ENCODE measurements at regions not wholly inside any gene's neighbourhood (a gene's known extent, or its start where the extent isn't known, plus 50 kb on each side); places are given as distances from the start of the nearest gene placed in this dataset.

DNA sequence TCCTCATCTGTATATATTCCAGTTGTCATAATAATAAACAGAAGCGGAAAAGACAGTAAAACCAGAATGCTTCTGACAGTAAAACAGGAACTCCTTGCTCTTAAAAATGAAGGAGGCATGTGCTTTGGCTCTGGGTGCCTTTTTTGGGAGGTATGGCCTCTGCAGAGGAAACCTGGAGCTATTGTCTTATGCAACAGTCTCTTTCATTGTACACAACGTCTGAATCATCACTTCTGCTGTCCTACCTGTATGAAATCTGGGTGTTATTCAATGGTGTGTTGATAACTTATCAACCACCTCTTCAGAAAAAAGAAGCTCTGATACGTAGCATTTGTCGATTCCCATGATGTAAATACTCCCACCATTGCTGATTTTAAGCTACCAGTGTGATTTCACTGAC lies 64.8 kb downstream of the CDCA7 start:
- no peak for DNase-seq
- no peaks in the 10 kb centered on the region for H3K9me3 ChIP-seq

GRCh38 chr2:173424886-173425285 lies 70.2 kb downstream of the CDCA7 start:
- no peak overlapping the region for H3K4me3 ChIP-seq
- TF ChIP-seq CTCF (IDR thresholded peaks at IDR 0.05), result no peak
- no peak for TF ChIP-seq POLR2A (IDR thresholded peaks at IDR 0.05)
- DNase-seq, result no peak
- H3K27ac ChIP-seq, result no peak overlapping the region
- no peaks in the 10 kb centered on the region for H3K9me3 ChIP-seq
- no peaks in the 10 kb centered on the region for H3K27me3 ChIP-seq
- H3K36me3 ChIP-seq, result no peaks in the 10 kb centered on the region
- H3K4me1 ChIP-seq, result no peaks in the 10 kb centered on the region

More for the DNA sequence above, 64.8 kb downstream of the CDCA7 start:
- Histone ChIP-seq H3K4me1 (no peaks in the 10 kb centered on the region), H3K4me3 (no peak overlapping the region), H3K27me3 (peaks cover 0 to 7% of the 10 kb centered on the region in 2 donors), H3K36me3 (no peaks in the 10 kb centered on the region), H3K27ac (no peak overlapping the region)
- TF ChIP-seq CTCF (IDR thresholded peaks at IDR 0.05) (no peak), POLR2A (IDR thresholded peaks at IDR 0.05) (no peak)

- DNase-seq, result no peak
- no peaks in the 10 kb centered on the region for H3K27me3 ChIP-seq
- H3K36me3 ChIP-seq, result no peaks in the 10 kb centered on the region
- H3K9me3 ChIP-seq, result no peaks in the 10 kb centered on the region
- H3K4me1 ChIP-seq, result no peaks in the 10 kb centered on the region
- no peak overlapping the region for H3K27ac ChIP-seq
- TF ChIP-seq CTCF (IDR thresholded peaks at IDR 0.05) (no peak), POLR2A (IDR thresholded peaks at IDR 0.05) (no peak)
- no peak overlapping the region for H3K4me3 ChIP-seq
Observed at GRCh38 chr2:173427887-173428668, 73.4 kb downstream of the CDCA7 start.

- Histone ChIP-seq H3K9me3 (no peaks in the 10 kb centered on the region), H3K4me1 (no peaks in the 10 kb centered on the region), H3K27ac (no peak overlapping the region), H3K27me3 (no peaks in the 10 kb centered on the region), H3K36me3 (no peaks in the 10 kb centered on the region), H3K4me3 (no peak overlapping the region)
- DNase-seq, result no peak
- TF ChIP-seq CTCF (IDR thresholded peaks at IDR 0.05), result no peak
- no peak for TF ChIP-seq POLR2A (IDR thresholded peaks at IDR 0.05)
Observed at GRCh38 chr2:173431191-173431590, 76.5 kb downstream of the CDCA7 start.

DNA sequence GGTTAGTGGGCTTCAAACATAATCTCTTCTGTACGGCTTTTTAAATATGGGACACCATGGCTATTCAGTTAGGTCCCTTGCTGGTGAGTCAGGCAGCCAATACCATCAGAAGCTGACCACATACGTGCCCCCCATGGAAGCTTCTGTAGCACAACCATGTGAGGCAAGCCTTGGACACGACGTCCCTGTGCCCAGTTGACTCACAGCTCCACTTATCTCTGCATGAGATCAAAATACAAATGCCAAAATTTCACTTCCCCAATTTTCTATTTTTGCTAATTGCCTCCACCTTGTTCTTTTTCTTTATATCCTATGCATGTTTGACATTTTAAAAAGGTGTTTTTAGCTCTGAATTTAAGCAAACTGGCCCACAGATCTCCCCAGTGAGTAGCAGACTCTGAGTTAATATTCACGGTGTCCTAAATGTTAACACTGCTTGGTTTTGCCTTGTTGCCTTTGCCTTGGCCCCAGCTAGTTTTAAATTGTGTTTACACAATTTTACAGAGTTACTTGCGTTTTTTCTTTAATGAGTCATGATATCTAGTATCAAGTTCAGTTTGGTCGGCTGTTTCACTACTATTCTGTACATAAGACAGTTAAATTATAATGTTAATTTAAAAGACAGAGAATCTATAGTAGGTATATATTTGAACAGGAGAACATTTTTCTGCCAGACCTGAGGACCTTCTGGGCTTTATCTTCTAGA lies 77.5 kb downstream of the CDCA7 start:
- Histone ChIP-seq H3K27ac (no peak overlapping the region), H3K27me3 (no peaks in the 10 kb centered on the region), H3K4me1 (no peaks in the 10 kb centered on the region), H3K36me3 (no peaks in the 10 kb centered on the region), H3K9me3 (no peaks in the 10 kb centered on the region), H3K4me3 (no peak overlapping the region)
- DNase-seq, result no peak
- TF ChIP-seq CTCF (IDR thresholded peaks at IDR 0.05) (no peak), POLR2A (IDR thresholded peaks at IDR 0.05) (no peak)
